GM12892 (cell line): ENCODE measurements at regions not wholly inside any gene's neighbourhood (a gene's known extent, or its start where the extent isn't known, plus 50 kb on each side); places are given as distances from the start of the nearest gene placed in this dataset.

ENCODE experiments used
- POLR2A ChIP-seq: IDR thresholded peaks from 2 replicates; pipeline ENCODE4 v1.6.1; 2011; ENCODE audit warnings: low read depth, low read length, control low read depth
- TAF1 ChIP-seq: IDR thresholded peaks from 2 replicates; pipeline ENCODE4 v1.6.1; 2011; ENCODE audit warnings: low read depth, mild to moderate bottlenecking, control low read depth, low read length, borderline replicate concordance

DNA sequence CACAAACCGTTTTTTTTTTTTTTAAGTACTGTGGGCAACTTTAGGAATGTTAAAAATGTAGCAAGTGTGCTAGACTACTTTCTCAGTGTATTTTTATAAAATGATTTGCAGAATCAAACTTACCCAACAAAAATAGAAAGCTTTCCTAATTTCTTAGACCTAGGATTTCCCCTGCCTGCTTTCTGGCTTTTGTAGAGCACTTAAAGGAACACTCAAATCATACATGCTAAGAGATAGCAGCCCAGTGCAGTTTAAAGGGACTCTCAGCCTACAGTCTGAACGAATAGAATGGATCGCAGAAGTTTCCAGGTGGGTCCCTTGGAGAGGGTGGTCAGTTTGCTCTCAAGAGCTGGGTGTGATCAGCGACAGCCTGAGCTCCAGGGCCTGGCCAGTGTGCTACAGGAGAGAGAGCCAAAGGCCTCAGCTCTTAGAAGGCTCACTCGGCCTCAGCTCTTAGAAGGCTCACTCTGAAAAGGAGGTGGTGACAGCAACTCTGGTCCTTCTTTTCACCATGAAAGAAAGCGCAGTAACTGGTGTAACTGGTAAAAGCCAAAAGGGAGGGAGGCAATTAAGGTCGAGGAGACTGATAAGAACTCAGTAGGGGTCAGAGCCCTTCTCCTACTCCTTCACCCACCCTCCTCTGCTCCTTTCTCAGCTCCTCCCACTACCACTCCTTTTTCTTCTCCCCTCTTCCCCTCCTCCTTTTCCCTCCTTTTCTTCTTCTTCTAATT is 142.4 kb downstream of the ZFP64 start:
- TF ChIP-seq POLR2A = no peak
- TF ChIP-seq TAF1 = no peak
